IPS DF 6.9 (cell line): ENCODE measurements at regions not wholly inside any gene's neighbourhood (a gene's known extent, or its start where the extent isn't known, plus 50 kb on each side); places are given as distances from the start of the nearest gene placed in this dataset.
"Not testable (repeated sequence)": the region's sequence is repeated elsewhere in the genome, so short reads cannot be mapped to it uniquely, and the experiment has no call there.

ENCODE experiments used
- DNase-seq: peaks from one replicate; pipeline ENCODE4 v3.0.0-alpha.2; 2013; ENCODE audit warnings: low read depth, low spot score
- H3K27ac ChIP-seq: one replicate; pipeline ENCODE4 v1.5.1; 2013; ENCODE audit warnings: low read length, control low read depth
- H3K27me3 ChIP-seq: 2 replicates; pipeline ENCODE4 v1.6.1; 2013; ENCODE audit warnings: mild to moderate bottlenecking, low read length; ENCODE audit not compliant: control insufficient read depth, insufficient read depth
- H3K36me3 ChIP-seq: 2 replicates; pipeline ENCODE4 v1.6.1; 2013; ENCODE audit warnings: low read length; ENCODE audit not compliant: control insufficient read depth, insufficient read depth
- H3K4me1 ChIP-seq: 2 replicates; pipeline ENCODE4 v1.6.1; 2013; ENCODE audit warnings: low read length; ENCODE audit not compliant: control insufficient read depth, insufficient read depth
- H3K4me3 ChIP-seq: 2 replicates; pipeline ENCODE4 v1.5.1; 2013; ENCODE audit warnings: mild to moderate bottlenecking, low read length
- H3K9me3 ChIP-seq: 2 replicates; pipeline ENCODE4 v1.6.1; 2013; ENCODE audit warnings: low read length, inconsistent platforms; ENCODE audit not compliant: control insufficient read depth, insufficient read depth
- WGBS: extraction: QIAGEN DNeasy Blood & Tissue Kit; methylation state at CpG from one replicate; pipeline ENCODE4 v1.1.7; 2013; ENCODE audit warnings: mixed read lengths, missing lambda C conversion rate; ENCODE audit not compliant: insufficient read length, insufficient coverage; 5-methylcytosine and 5-hydroxymethylcytosine counted together

- no peak overlapping the region for H3K27ac ChIP-seq
These were observed 150.5 kb upstream of the LPP start for GRCh38 chr3:188003188-188004171.

DNA sequence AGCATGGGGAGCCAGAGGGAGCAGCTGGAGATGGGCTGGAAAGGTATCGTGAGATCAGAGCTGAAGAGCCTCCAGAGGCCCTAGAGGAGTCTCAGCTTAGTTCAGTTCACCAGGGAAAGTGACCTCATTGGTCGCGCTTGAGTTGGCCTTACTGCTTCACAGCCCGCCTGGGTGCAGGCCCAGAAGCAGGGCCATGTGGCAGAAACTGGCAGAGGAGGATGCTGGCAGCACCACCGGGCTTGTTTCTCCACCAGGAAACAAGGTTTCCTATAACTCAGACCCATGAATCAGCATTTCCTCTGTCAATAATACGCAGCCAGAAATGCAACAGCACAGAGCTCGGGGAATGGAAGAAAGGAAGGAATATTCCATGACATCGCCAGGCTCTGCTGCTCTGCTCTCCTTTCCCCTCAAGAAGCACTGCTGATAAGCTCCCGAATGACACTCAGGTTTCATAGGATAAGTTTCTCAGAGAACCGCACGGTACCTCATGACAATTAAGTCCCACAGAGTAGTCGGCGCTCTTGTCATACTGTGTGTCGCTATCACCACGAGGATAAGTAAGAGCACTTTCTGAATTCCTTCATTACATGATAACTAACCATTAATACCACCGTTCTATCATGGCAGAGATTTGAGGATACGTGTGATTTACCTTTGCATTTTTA, 147.1 kb upstream of the LPP start:
- no peak overlapping the region for H3K27ac ChIP-seq
- no peaks in the 10 kb centered on the region for H3K36me3 ChIP-seq
- WGBS: no CpG with 5 or more reads among the region's 17 CpGs
- H3K4me1 ChIP-seq: peaks cover 2% of the 10 kb centered on the region; the same call in 1 of the 2 replicates
- no peak overlapping the region for H3K4me3 ChIP-seq
- H3K27me3 ChIP-seq: no peaks in the 10 kb centered on the region
- no peaks in the 10 kb centered on the region for H3K9me3 ChIP-seq
- no peak for DNase-seq

More at GRCh38 chr3:188003188-188004171, 150.5 kb upstream of the LPP start:
- no peaks in the 10 kb centered on the region for H3K9me3 ChIP-seq
- WGBS: no CpG with 5 or more reads among the region's 9 CpGs
- no peaks in the 10 kb centered on the region for H3K36me3 ChIP-seq
- H3K27me3 ChIP-seq: no peaks in the 10 kb centered on the region
- no peak overlapping the region for H3K4me3 ChIP-seq
- DNase-seq: no peak
- H3K4me1 ChIP-seq: peaks cover 4% of the 10 kb centered on the region; the same call in 1 of the 2 replicates

DNA sequence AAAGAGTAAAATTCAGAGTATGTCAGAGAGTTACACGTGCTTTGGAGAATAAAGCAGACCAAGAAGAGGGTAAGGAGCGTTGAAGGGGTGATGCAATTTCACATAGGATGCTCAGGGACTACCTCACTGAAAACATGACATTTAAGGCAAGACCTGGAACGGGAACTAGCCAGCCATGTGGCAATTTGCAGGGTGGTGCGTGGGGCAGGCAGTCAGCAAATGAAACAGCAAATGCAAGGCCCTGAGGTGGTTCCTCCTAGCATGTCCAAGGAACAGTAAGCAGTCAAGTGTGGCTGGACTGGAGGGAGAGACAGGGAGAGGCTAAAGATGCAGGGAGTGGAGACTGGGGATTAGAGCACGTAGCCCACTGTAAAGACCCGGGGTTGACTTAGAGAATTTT, 146.1 kb upstream of the LPP start:
- no peaks in the 10 kb centered on the region for H3K9me3 ChIP-seq
- no peak for DNase-seq
- no peaks in the 10 kb centered on the region for H3K27me3 ChIP-seq
- no peak overlapping the region for H3K4me3 ChIP-seq
- WGBS: no CpG with 5 or more reads among the region's 6 CpGs
- H3K36me3 ChIP-seq: no peaks in the 10 kb centered on the region
- no peak overlapping the region for H3K27ac ChIP-seq
- peaks cover 2% of the 10 kb centered on the region; the same call in 1 of the 2 replicates for H3K4me1 ChIP-seq

GRCh38 chr3:188008582-188009213, 145.3 kb upstream of the LPP start:
- Histone ChIP-seq H3K36me3 (no peaks in the 10 kb centered on the region), H3K4me3 (no peak overlapping the region), H3K27me3 (no peaks in the 10 kb centered on the region), H3K27ac (no peak overlapping the region), H3K4me1 (no peaks in the 10 kb centered on the region), H3K9me3 (no peaks in the 10 kb centered on the region)
- no peak for DNase-seq
- no CpG with 5 or more reads among the region's 3 CpGs for WGBS

GRCh38 chr3:188010478-188010877, 143.5 kb upstream of the LPP start:
- Histone ChIP-seq H3K27ac (no peak overlapping the region), H3K4me3 (no peak overlapping the region), H3K36me3 (no peaks in the 10 kb centered on the region), H3K27me3 (no peaks in the 10 kb centered on the region), H3K9me3 (no peaks in the 10 kb centered on the region), H3K4me1 (no peaks in the 10 kb centered on the region)
- no peak for DNase-seq
- no CpG with 5 or more reads among the region's 8 CpGs for WGBS

DNA sequence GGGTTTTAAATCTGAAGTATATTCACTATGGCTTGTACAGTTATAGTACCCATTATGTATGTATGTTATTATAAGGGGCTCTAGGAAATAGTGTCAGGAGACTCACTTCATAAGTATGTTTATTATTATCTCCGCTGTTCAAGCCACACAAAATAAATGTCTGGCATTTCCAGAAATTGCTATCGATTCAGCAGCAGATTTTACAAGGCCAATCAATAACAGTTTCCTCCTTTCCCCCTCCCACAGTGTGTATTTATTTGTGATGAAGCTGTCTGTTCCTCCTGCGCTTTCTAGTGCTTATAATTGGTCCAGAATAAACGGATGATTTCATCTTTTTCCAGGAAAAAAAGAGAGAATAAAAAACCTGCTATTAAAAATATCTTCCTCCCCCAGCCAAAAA, 134.2 kb upstream of the LPP start:
- Histone ChIP-seq H3K4me3 (no peak overlapping the region), H3K4me1 (no peaks in the 10 kb centered on the region), H3K36me3 (no peaks in the 10 kb centered on the region), H3K27ac (no peak overlapping the region), H3K27me3 (no peaks in the 10 kb centered on the region), H3K9me3 (no peaks in the 10 kb centered on the region)
- no peak for DNase-seq
- no CpG with 5 or more reads among the region's 4 CpGs for WGBS

DNA sequence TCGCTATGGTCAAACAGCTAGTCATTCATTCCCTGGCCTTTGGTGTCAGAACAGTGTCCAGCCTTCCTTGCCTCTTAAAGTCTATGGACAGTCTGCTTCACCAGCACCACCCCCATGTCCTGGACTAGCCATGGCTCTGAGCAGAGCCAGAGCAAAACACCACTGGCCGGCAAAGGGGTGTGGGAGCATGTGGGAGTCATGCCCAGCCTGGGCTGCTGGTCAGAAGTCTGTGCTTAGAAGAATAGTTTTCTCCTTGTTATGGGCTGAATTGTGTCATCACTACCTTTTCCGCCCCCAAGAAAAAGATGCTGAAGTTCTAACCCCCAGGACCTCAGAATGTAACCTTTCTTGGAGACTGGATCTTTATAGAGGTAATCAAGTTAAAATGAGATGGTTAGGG, 132.9 kb upstream of the LPP start:
- no peak overlapping the region for H3K27ac ChIP-seq

DNA sequence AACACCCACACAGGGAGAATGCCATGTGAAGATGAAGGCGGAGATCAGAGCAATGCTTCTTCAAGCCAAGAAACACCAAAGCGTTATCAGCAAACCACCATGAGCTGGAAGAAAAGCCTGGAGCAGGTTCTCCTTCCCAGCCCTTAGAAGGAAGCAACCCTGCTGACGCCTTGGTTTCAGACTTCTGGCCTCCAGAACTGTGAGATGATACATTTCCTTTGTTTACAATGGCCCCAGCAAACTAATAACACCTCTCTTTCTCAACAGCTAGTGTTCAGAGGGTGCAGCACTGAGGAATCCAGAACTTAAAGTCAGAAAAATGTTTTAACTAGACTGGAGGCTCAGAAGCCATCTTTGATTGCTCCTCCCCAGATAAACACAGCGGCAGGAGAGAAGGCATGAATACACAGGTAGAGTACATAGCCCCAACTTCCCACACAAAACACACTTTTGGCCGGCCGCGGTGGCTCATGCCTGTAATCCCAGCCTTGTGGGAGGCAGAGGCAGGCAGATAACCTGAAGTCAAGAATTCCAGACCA, 132.4 kb upstream of the LPP start:
- Histone ChIP-seq H3K27me3 (no peaks in the 10 kb centered on the region), H3K4me1 (no peaks in the 10 kb centered on the region), H3K36me3 (no peaks in the 10 kb centered on the region), H3K4me3 (no peak overlapping the region), H3K27ac (no peak overlapping the region), H3K9me3 (no peaks in the 10 kb centered on the region)
- WGBS: no CpG with 5 or more reads among the region's 7 CpGs
- no peak for DNase-seq

More for the DNA sequence above, 132.9 kb upstream of the LPP start:
- Histone ChIP-seq H3K27me3 (no peaks in the 10 kb centered on the region), H3K4me1 (no peaks in the 10 kb centered on the region), H3K36me3 (no peaks in the 10 kb centered on the region), H3K4me3 (no peak overlapping the region), H3K9me3 (no peaks in the 10 kb centered on the region)
- no peak for DNase-seq
- no CpG with 5 or more reads among the region's 3 CpGs for WGBS

DNA sequence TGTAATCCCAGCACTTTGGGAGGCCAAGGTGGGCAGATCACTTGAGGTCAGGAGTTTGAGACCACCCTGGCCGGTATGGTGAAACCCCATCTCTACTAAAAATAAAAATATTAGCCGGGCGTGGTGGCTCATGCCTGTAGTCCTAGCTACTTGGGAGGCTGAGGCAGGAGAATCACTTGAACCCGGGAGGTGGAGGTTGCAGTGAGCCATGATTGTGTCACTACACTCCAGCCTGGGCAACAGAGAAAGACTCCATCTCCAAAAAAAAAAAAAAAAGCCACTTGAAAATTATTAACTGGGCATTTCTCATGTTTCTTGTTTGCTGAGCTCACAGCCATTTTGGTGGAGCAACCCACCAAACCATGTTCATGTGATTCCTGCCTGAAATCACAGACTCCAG, 131.1 kb upstream of the LPP start:
- H3K27me3 ChIP-seq, H3K4me3 ChIP-seq, H3K36me3 ChIP-seq, H3K4me1 ChIP-seq, DNase-seq, H3K27ac ChIP-seq, H3K9me3 ChIP-seq: not testable (repeated sequence)
- WGBS: no CpG with 5 or more reads among the region's 4 CpGs

GRCh38 chr3:188025555-188025954, 128.4 kb upstream of the LPP start:
- WGBS: no CpG with 5 or more reads among the region's 6 CpGs
- Histone ChIP-seq H3K9me3 (no peaks in the 10 kb centered on the region), H3K4me3 (no peak overlapping the region), H3K4me1 (no peaks in the 10 kb centered on the region), H3K27me3 (no peaks in the 10 kb centered on the region), H3K27ac (no peak overlapping the region), H3K36me3 (no peaks in the 10 kb centered on the region)
- DNase-seq: no peak
